GM23248 (cell line): ENCODE measurements at regions not wholly inside any gene's neighbourhood (a gene's known extent, or its start where the extent isn't known, plus 50 kb on each side); places are given as distances from the start of the nearest gene placed in this dataset.

Source experiments
- DNase-seq: peaks from one replicate; pipeline ENCODE4 v3.0.0-alpha.2; 2015
- H2AFZ ChIP-seq: fragments of 200-600 bp; sonication (generic); 2 replicates; pipeline ENCODE4 v1.6.1; 2016; ENCODE audit warnings: antibody characterized with exemption
- H3F3A ChIP-seq: fragments of 200-600 bp; sonication (generic); 2 replicates; pipeline ENCODE4 v1.6.1; 2016; ENCODE audit warnings: mild to moderate bottlenecking, antibody characterized with exemption, mixed run types; ENCODE audit not compliant: insufficient read depth
- H3K27ac ChIP-seq: fragments of 200-600 bp; sonication (generic); 2 replicates; pipeline ENCODE4 v1.5.1; 2016; ENCODE audit warnings: mild to moderate bottlenecking
- H3K27me3 ChIP-seq: fragments of 200-600 bp; sonication (generic); replicated peaks from 2 replicates; pipeline ENCODE4 v1.6.1; 2016; ENCODE audit warnings: mild to moderate bottlenecking; ENCODE audit not compliant: insufficient read depth
- H3K36me3 ChIP-seq: fragments of 200-600 bp; sonication (generic); 2 replicates; pipeline ENCODE4 v1.6.1; 2016; ENCODE audit warnings: low read depth, mild to moderate bottlenecking
- H3K4me1 ChIP-seq: fragments of 200-600 bp; sonication (generic); 2 replicates; pipeline ENCODE4 v1.6.1; 2016; ENCODE audit warnings: mild to moderate bottlenecking; ENCODE audit not compliant: insufficient read depth
- H3K4me2 ChIP-seq: fragments of 200-600 bp; sonication (generic); one replicate; pipeline ENCODE4 v1.6.1; 2016; ENCODE audit warnings: mild to moderate bottlenecking; ENCODE audit not compliant: unreplicated experiment
- H3K4me3 ChIP-seq: fragments of 200-600 bp; sonication (generic); 2 replicates; pipeline ENCODE4 v1.5.1; 2016; ENCODE audit warnings: mild to moderate bottlenecking
- H3K79me2 ChIP-seq: fragments of 200-600 bp; sonication (generic); 2 replicates; pipeline ENCODE4 v1.6.1; 2016; ENCODE audit warnings: mild to moderate bottlenecking; ENCODE audit not compliant: insufficient read depth
- H3K9ac ChIP-seq: fragments of 200-600 bp; sonication (generic); 2 replicates; pipeline ENCODE4 v1.6.1; 2016; ENCODE audit warnings: mild to moderate bottlenecking
- H3K9me2 ChIP-seq: fragments of 200-600 bp; sonication (generic); 2 replicates; pipeline ENCODE4 v1.6.1; 2016; ENCODE audit warnings: mixed run types, mild to moderate bottlenecking, moderate library complexity; ENCODE audit not compliant: insufficient read depth
- H3K9me3 ChIP-seq: fragments of 200-600 bp; sonication (generic); one replicate; pipeline ENCODE4 v1.6.1; 2017; ENCODE audit warnings: low read depth
- H4K20me1 ChIP-seq: fragments of 200-600 bp; sonication (generic); 2 replicates; pipeline ENCODE4 v1.6.0; 2016; ENCODE audit not compliant: insufficient read depth
- EZH2 ChIP-seq: fragments of 200-600 bp; sonication (generic); IDR thresholded peaks from 2 replicates; pipeline ENCODE4 v1.6.1; 2018; ENCODE audit warnings: antibody characterized with exemption, mild to moderate bottlenecking; ENCODE audit not compliant: insufficient read depth, poor library complexity, severe bottlenecking
- EZH2phosphoT487 ChIP-seq: fragments of 200-600 bp; sonication (generic); IDR thresholded peaks from 2 replicates; pipeline ENCODE4 v1.6.1; 2018; ENCODE audit warnings: antibody characterized with exemption, moderate library complexity, mild to moderate bottlenecking, low read depth; ENCODE audit not compliant: insufficient read depth
- WGBS, 2 experiments: methylation state at CpG; one replicate each; pipeline ENCODE4 v1.1.6; 2015 to 2017; ENCODE audit warnings: low lambda C conversion rate in 2 of 2, low coverage in 1 of 2; ENCODE audit errors: missing lambda C conversion rate in 2 of 2; 5-methylcytosine and 5-hydroxymethylcytosine counted together
- in situ Hi-C: fragments of 300-500 bp; cut with MboI; formaldehyde crosslinking; loops from 2 replicates; pipeline ENCODE4 v1.15.0; 2020

GRCh38 chr2:67311536-67311935, 85.6 kb upstream of the ETAA1 start:
- Histone ChIP-seq H2AFZ (no peak overlapping the region), H3K36me3 (no peaks in the 10 kb centered on the region), H3K9me3 (no peaks in the 10 kb centered on the region), H3K4me2 (peak overlapping the region; percentile 17), H3F3A (peaks cover 26% of the 10 kb centered on the region), H3K27ac (no peak overlapping the region), H3K4me1 (peaks cover 30% of the 10 kb centered on the region), H3K9ac (no peak overlapping the region), H3K27me3 (no peaks in the 10 kb centered on the region), H3K9me2 (no peaks in the 10 kb centered on the region), H4K20me1 (no peaks in the 10 kb centered on the region), H3K79me2 (no peaks in the 10 kb centered on the region), H3K4me3 (no peak overlapping the region)
- 44 to 47% methylated on average over 2 of the region's 2 CpGs for WGBS, 2 experiments
- DNase-seq: peak; percentile 67
- in situ Hi-C loops: no loop called here
- TF ChIP-seq EZH2phosphoT487: no peak
- no peak for TF ChIP-seq EZH2

GRCh38 chr2:67312871-67313270, 84.3 kb upstream of the ETAA1 start:
- Histone ChIP-seq H3F3A (peaks cover 26% of the 10 kb centered on the region), H4K20me1 (no peaks in the 10 kb centered on the region), H3K27ac (no peak overlapping the region), H2AFZ (no peak overlapping the region), H3K9ac (no peak overlapping the region), H3K4me1 (peaks cover 30% of the 10 kb centered on the region), H3K36me3 (no peaks in the 10 kb centered on the region), H3K27me3 (no peaks in the 10 kb centered on the region), H3K9me2 (no peaks in the 10 kb centered on the region), H3K4me3 (no peak overlapping the region), H3K4me2 (no peak overlapping the region), H3K79me2 (no peaks in the 10 kb centered on the region), H3K9me3 (no peaks in the 10 kb centered on the region)
- in situ Hi-C loops: no loop called here
- no peak for TF ChIP-seq EZH2phosphoT487
- no peak for TF ChIP-seq EZH2
- DNase-seq: no peak
- WGBS, 2 experiments: 96 to 100% methylated on average over 1 of the region's 1 CpG

- in situ Hi-C loops: no loop called here
- no peak overlapping the region for H3K27ac ChIP-seq
- 95 to 100% methylated on average over 1 of the region's 1 CpG for WGBS, 2 experiments
These were observed 83.6 kb upstream of the ETAA1 start for GRCh38 chr2:67313536-67313935.

GRCh38 chr2:67318031-67318430, 79.1 kb upstream of the ETAA1 start:
- H4K20me1 ChIP-seq: no peaks in the 10 kb centered on the region
- H3K27ac ChIP-seq: no peak overlapping the region
- no peak overlapping the region for H2AFZ ChIP-seq
- H3F3A ChIP-seq: no peaks in the 10 kb centered on the region
- H3K9me2 ChIP-seq: no peaks in the 10 kb centered on the region
- no peaks in the 10 kb centered on the region for H3K27me3 ChIP-seq
- H3K4me1 ChIP-seq: no peaks in the 10 kb centered on the region
- no peak overlapping the region for H3K4me3 ChIP-seq
- H3K4me2 ChIP-seq: no peak overlapping the region
- no peaks in the 10 kb centered on the region for H3K79me2 ChIP-seq
- TF ChIP-seq EZH2phosphoT487 (no peak), EZH2 (no peak)
- in situ Hi-C loops: no loop called here
- WGBS, 2 experiments: 100% methylated on average over 1 of the region's 1 CpG
- no peaks in the 10 kb centered on the region for H3K9me3 ChIP-seq
- DNase-seq: no peak
- no peaks in the 10 kb centered on the region for H3K36me3 ChIP-seq
- H3K9ac ChIP-seq: no peak overlapping the region

More at GRCh38 chr2:67313536-67313935, 83.6 kb upstream of the ETAA1 start:
- Histone ChIP-seq H3K27me3 (no peaks in the 10 kb centered on the region), H3K36me3 (no peaks in the 10 kb centered on the region), H3F3A (peaks cover 26% of the 10 kb centered on the region), H3K9ac (no peak overlapping the region), H4K20me1 (no peaks in the 10 kb centered on the region), H3K9me3 (no peaks in the 10 kb centered on the region), H3K9me2 (no peaks in the 10 kb centered on the region), H3K4me2 (no peak overlapping the region), H3K4me1 (peaks cover 30% of the 10 kb centered on the region), H2AFZ (no peak overlapping the region), H3K79me2 (no peaks in the 10 kb centered on the region), H3K4me3 (no peak overlapping the region)
- no peak for DNase-seq
- TF ChIP-seq EZH2: no peak
- no peak for TF ChIP-seq EZH2phosphoT487

GRCh38 chr2:67318563-67318962, 78.6 kb upstream of the ETAA1 start:
- in situ Hi-C loops: no loop called here
- no peaks in the 10 kb centered on the region for H3K79me2 ChIP-seq
- H3K4me2 ChIP-seq: no peak overlapping the region
- no peaks in the 10 kb centered on the region for H3K4me1 ChIP-seq
- no peak overlapping the region for H3K9ac ChIP-seq
- TF ChIP-seq EZH2phosphoT487 (no peak), EZH2 (no peak)
- no peaks in the 10 kb centered on the region for H3K36me3 ChIP-seq
- H4K20me1 ChIP-seq: no peaks in the 10 kb centered on the region
- H3K27me3 ChIP-seq: no peaks in the 10 kb centered on the region
- no peak overlapping the region for H3K27ac ChIP-seq
- H3K4me3 ChIP-seq: no peak overlapping the region
- no peaks in the 10 kb centered on the region for H3F3A ChIP-seq
- DNase-seq: no peak
- WGBS, 2 experiments: 95 to 100% methylated on average over 3 of the region's 3 CpGs
- H3K9me2 ChIP-seq: no peaks in the 10 kb centered on the region
- no peak overlapping the region for H2AFZ ChIP-seq
- H3K9me3 ChIP-seq: no peaks in the 10 kb centered on the region
